GM21723 (cell line): ENCODE measurements at regions not wholly inside any gene's neighbourhood (a gene's known extent, or its start where the extent isn't known, plus 50 kb on each side); places are given as distances from the start of the nearest gene placed in this dataset.

Source experiments
- ATAC-seq: cut with Tn5 transposase; IDR thresholded peaks from one replicate; pipeline ENCODE4 v1.9.1; 2021; ENCODE audit warnings: mild to moderate bottlenecking, moderate library complexity; ENCODE audit not compliant: unreplicated experiment

DNA sequence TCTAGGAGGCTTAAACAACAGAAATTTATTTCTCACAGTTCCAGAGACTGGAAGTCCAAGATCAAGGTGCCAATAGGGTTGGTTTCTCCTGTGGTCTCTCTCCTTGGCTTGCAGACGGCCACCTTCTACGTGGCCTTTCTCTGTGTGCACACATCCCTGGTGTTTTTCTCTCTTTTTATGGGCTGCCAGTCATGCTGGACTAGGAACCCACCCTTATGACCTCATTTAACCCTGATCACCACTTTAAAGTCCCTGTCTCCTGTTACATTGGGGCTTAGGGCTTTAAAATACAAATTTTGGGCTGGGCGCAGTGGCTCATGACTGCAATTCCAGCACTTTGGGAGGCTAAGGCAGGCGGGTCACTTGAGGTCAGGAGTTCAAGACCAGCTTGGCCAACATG, 157.1 kb downstream of the TLE1 start:
- no peak for ATAC-seq

DNA sequence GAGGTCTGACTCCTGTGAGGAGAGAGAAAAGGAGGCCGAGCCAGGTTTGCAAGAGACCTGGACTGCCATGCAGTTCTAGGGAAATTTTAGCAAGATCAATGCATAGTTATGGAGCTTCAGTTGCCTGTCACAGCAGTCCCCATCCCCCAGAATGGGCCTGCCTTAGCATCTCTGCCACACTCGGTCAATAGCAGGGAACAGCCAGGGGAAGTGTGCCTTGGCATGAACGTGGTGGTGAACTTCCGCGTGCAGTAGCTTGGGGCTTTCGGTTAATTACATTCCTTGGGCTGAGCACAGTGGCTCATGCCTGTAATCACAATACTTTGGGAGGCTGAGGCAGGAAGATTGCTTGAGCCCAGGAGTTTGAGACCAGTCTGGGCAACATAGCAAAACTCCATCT, 157.8 kb downstream of the TLE1 start:
- ATAC-seq, result no peak

DNA sequence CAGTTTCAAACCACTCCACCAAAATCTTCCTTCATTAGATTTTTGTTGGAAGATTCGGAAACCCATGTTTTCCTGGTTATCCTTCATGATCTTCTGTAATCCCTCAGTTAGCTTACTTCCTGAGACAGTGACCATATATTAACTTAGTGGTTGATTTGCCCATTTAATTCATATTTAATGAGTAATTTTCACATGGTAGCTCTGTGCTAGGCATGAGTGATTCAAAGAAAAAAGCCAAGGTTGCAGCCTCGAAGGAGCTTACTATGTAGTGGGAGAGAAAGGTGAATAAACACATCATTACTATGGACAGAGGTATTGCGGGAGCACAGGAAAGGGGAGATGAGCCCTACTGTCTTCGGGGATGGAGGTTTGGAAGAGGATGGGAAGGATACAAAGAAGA, 158.5 kb downstream of the TLE1 start:
- no peak for ATAC-seq

DNA sequence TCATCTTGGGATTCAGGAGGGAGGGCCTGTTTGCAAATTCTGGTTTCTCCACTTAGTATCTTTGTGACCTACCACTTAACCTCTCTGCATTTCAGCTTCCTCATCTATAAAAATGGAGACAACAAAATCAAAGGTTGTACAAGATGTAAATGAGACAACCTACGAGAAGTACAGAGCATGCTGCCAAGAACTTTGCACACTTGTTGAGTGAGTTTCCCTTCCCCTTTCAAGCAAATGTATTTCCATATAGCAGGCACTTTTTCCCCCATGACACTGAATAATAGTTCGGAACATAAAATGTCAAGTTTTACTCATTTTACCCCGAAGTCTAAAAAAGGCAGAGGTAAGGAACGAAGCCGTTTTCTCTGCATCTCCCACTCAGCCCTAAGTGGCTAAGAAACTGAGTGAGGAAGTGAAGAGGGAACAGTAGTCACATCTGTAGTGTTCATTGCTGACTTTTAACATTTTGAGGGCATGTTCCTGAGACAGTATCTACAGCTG, 159.0 kb downstream of the TLE1 start:
- no peak for ATAC-seq

DNA sequence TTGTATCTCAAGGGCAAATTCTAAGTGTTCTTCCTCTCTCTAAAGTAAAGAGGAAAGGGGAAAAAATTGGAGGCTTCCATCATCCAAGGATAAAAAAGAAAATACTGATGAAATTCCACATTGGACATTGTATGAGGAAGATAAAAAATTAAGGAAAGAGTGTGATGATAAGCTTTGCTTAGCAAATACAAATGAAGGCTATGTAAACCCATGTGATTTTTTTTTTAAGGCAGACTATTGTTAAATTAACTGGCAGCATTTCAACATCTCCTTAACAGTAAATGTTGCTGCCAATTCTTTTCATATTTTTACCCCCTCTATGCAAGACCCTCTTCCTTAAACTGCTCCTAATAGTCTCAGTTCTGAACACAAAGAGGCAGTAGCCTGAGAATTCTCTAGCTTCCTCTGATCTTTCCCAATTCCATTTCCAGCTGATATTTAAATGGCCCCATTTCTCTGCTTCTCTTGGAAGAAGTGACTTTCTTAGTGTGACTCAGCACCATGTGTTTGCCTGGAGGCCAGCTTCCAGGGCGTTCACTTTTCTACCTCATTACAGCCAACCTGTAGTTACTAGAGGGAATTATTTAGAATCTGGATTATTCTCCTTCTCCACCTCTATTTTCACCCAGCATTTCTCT, 159.7 kb downstream of the TLE1 start:
- no peak for ATAC-seq

DNA sequence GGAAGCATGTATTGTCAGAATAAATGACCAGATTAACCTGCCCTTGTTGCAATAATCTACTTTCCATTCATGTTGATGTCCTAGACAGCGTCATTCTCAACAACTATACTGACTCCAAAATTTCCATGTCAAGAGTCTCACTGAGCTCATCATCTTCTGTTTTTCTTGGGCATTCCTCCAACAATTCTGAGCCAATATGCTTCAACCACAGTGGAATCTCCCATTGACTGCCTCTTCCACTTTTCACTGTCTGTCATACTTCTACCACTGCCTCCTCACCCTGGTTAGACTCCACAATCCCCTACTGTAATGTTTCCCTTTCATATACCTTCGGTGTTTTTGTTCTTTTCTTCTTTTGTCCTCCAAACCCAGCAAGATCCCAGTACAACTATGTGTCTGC, 162.8 kb downstream of the TLE1 start:
- ATAC-seq, result no peak

DNA sequence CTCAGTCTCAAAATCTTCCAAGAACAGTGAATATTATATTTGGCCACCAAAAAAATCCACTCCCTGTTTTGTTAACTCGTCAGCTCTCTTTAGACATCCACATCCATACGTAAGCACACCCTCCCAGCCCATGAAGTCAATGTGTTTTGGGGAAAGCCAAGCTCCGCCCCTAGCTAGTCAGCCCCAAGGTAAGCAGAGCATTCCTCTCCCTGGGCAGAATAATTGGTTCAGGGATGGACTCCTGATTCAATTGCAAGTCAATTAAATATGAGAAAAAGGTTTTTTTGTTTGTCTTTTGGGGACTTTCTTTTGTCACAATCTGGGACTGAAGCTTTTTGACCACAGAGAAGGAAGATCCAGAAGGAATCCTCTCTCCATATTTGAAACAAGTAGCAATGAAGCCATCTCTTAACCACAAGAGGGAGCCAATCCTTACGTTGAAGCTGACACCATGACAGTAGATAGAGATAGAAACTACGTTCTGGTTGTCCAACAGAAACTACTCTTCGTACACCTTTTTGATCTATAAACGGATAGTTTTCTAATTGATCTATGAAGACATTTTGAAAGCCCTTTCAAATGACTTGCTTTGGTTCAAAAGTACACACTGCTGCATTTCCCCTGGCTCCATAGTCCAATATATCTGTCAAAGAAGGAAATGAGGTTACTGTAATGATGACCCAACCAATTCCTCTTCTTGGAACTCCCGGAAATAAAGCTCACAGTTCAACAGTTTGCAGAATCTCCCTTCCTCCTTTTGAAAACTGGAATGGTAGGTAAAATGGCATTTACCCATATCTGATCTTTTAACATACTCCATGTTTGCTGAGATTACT, 166.4 kb downstream of the TLE1 start:
- no peak for ATAC-seq

DNA sequence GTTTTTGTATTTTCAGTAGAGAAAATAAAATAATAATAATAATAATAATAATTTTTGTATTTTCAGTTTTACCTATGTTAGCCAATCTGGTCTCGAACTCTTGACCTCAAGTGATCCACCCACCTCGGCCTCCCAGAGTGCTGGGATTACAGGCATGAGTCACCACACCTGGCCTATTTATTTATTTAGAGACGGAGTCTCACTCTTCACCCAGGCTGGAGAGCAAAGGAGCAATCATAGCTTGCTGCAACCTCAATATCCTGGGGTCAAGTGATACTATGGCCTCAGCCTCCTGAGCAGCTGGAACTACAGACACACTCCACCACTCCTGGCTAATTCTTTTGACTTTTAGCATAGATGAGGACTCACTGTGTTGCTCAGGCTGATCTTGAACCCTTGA, 167.5 kb downstream of the TLE1 start:
- ATAC-seq, result no peak

DNA sequence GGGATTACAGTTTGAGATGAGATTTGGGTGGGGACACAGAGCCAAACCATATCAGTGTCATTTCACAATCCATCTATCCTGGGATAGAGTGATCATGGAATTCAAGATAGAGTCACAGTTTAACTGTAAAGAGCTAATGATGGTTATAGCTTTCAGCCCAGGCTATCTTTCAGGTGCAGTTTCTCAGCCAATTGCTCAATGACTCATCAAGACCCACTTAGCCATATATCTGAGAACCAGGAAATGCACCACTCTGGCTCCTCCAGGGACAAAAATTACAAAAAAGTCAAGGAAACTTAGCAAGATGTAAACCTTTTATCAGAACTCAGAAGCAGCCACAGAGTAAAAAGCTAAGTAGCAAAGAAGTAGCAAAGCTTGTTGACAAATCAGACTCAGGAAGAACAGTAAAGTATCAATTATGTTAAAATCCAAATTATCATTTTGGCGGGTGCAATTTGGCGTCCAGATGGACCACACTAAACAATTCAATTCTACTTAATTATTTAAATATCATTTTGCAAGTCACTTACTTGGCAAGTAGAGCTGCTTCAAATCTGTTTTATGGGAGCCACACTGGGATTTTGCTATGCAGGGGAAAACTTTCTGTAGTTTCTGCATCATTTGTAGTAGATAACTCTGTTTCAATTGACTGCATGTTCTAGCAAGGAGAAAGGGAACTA, 169.4 kb downstream of the TLE1 start:
- no peak for ATAC-seq

DNA sequence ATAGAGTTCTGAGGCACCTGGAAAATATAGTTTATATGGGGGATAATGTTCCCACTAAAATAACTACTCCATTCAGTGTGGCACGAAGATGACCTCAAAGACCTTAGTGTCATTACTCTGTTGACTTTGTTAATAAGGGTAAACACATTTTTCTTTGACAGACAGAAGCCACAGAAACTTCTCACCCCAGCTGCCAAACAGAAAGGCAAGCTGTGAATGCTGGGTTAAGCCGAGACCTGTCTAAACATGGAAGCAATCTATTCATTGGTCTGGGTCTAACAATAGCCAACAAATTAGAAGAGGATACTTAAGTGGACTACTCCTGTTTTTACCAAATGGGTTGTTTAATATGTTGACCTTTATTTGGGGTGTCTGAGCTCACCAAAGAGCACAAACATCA, 171.4 kb downstream of the TLE1 start:
- no peak for ATAC-seq

DNA sequence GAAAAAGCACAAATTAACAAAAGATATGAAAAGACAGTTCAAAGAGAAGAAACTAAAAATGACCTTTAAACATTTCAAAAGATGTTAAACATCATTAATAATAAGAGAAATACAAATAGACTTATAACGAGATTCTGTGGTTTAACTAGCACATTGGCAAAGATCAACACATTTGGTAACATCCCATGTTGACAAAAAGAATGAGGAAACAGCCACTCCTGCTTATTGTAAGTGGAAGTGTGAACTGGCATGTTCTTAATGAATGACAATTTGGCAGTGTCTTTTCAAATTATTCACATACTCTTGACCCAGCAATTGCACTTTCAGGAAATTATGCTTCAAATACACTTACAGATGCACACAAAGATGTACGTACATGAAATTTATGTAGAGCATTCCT, 176.3 kb downstream of the TLE1 start:
- no peak for ATAC-seq

DNA sequence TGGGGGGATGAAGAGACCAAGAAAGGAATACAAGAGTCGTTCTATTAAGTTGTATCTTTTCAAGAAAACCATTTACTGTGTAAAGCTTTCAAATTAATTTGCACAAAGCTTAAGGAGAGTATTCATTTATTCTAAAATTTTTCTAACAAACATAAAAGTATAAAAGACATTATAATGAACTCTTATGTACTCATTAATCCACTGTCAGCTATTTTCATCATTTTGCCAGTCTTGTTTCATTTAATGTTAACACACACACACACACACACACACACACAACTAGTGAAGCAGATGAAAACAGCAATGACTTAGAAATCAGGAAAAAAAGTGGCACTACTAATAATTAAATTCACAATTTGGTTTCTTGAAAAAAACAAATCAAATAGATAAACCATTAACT, 176.7 kb downstream of the TLE1 start:
- no peak for ATAC-seq

DNA sequence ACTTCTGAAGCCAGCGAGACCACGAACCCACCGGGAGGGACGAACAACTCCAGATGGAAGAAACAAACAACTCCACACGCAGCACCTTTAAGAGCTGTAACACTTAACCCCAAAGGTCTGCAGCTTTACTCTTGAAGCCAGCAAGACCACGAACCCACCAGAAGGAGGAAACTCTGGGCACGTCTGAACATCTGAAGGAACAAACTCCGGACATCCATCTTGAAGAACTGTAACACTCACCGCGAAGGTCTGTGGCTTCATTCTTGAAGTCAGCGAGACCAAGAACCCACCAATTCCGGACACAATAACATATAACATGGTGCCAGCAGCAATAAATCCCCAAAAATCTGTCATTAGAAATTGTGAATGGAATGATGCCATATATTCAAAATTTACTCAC, 180.9 kb downstream of the TLE1 start:
- no peak for ATAC-seq

DNA sequence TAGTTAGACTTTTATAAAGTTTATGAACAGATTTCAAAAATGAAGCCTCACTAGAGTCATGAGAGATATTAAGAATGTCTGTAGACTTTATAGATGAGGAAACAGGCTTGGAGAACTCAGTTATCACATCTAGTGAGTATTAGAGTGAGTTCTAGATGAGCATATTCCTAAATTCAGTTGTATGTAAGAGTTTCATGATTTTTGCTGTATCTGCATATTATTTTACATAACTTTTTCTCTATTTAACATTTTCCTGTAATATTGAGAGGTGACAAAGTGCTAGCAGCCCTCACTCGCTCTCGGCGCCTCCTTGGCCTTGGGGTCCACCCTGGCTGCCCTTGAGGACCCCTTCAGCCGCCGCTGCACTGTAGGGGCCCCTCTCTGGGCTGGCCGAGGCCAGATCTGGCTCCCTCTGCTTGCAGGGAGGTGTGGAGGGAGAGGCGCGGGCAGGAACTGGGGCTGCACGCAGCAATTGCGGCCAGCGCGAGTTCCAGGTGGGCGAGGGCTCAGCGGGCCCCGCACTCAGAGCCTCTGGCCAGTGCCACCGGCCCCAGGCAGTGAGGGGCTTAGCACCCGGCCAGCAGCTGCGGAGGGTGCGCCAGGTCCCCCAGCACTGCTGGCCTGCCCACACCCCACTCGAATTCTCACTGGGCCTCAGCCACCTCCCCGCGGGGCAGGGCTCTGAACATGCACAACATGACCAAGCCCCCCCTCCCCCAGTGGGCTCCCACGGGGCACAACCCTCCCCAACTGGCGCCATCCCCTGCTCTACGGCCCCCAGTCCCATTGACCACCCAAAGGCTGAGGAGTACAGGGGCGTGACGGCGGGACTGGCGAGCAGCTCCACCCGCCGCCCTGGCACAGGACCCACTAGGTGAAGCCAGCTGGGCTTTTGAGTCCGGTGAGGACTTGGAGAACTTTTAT, 182.1 kb downstream of the TLE1 start:
- ATAC-seq, result no peak

DNA sequence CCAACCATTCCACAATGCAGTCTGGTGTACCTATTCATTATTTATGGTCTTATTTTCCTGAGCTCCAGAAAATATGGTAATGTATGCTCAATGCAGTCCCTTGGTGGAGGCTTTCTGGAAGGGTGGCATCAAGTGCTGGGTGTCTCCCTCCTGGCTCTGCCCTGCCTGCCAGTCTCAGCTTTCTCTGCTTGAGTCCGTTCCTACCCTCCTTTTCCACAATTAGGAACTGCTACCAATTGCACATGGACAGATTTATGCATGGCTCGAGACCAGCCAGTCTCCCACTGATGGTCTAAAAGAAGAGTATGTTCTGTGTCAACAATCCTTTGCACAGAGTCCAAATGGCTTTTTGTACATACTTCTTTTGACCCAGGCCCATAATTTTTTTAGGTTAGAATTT, 189.8 kb downstream of the TLE1 start:
- no peak for ATAC-seq

DNA sequence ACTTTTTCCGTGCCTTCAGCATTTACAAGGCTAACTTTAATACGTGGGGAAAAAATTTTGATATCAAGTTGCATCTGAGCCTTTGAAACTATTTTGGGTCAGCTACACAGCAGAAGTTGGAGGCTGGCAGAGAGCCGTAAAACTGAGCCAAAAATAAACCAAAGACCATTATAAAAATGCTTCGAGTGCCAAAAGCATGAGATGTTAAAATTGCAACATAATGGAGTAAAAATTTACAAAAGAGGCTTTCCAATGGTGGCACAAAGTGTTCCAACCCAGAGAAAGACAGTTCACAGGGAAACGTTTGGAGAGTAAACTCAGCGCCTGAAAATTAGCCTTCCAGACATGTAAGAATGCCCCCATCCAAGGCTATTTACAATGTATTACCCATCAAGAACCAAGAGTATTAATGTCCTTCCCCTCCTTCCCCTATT, 190.3 kb downstream of the TLE1 start:
- no peak for ATAC-seq

DNA sequence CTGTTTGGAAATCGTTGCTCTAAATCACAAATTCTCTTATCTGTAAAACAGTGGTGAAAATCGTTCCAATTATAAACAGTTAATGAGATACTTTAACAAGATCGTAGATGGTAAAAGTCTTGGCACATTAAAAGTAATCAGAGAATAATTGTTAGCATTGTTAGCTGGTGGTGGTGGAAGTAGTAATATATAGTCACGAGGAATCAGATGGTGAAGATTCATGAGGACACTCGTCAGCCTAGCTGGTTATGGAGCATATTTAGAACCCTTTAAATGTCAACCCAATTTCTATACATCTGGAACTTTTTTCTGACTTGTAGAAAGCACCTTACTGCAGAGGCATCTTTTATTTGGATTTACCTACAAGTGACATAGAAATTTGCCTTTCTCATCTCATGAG, 190.8 kb downstream of the TLE1 start:
- ATAC-seq, result no peak

DNA sequence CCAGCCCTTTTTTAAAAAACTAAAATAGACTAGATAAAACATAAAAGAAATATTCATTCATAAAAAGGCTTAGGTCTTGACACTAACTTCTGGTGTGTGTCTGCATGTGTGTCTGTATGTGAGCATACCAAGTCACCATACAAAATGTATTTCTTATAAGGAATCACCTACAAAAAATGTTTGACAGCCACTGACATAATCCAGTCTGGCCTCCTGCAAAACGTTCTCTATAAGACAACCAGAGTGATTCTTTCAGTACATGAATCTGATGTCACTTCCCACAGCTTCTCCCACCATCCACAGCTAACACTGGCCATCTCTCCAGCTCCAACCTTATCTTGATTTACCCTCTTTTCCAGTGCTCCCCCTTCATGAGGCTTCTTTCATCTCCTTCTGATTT, 192.3 kb downstream of the TLE1 start:
- no peak for ATAC-seq

DNA sequence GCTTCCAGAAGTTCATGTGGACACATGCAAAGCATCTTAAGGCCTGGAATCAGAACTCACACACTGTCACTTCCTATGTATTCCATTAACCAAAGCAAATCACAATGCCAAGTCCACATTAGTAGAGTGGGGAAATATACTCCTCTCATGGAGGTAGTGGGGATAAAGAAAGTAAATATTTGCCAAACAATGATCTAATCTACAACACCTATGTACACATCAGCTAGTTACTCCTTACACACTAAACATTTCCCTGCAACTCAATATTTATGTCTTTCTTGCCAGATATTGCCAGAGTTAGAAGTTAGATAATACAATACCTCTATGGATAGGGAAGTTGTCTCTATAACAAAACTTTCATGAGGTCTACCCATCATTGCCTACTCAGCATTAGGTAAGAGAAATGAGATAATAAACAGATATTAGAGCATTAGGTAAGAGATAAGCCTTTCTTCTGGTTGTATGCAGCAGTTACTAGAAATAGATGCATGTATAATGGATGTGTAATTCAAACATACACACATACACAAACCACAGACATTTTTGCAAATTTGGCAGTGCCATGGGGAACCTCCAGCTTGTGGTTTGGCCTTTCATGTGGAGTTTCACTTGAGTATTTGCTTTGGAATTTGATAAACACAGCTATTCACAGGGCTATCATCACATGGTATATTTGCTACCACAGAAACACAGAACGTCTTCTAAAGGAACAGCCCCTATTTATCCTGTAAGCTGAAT, 196.5 kb downstream of the TLE1 start:
- ATAC-seq, result no peak
